Endothelial cell of umbilical vein (primary cell): ENCODE measurements at regions not wholly inside any gene's neighbourhood (a gene's known extent, or its start where the extent isn't known, plus 50 kb on each side); places are given as distances from the start of the nearest gene placed in this dataset.

Experiments
- BruUV-seq: library from RNA; stranded (reverse); fragments of 400-500 nt; replicated peaks from 2 replicates; lab custom pipeline; 2021; lab: Mats Ljungman, UMichigan
- CTCF ChIA-PET: fragments of 300-600, 350-600 bp; sonication (Branson Sonifier 250); formaldehyde crosslinking; loops from one replicate; lab custom pipeline; 2021; ENCODE audit warnings: antibody characterized with exemption, inconsistent platforms; lab: Charles Lee
- POLR2A ChIA-PET: fragments of 300-600, 350-600 bp; sonication (Branson Sonifier 250); formaldehyde crosslinking; loops from one replicate; lab custom pipeline; 2021; ENCODE audit warnings: antibody characterized with exemption, inconsistent platforms; lab: Charles Lee
- DNase-seq: peaks from one replicate; pipeline ENCODE4 v3.0.0-alpha.2; 2011; ENCODE audit warnings: low read depth, low spot score
- FAIRE-seq: peaks from 2 replicates; lab custom pipeline; 2011; peaks lifted over from hg19 to GRCh38; lab: Jason Lieb, UNC
- H2AFZ ChIP-seq: 2 replicates; pipeline ENCODE4 v1.6.0; 2012; ENCODE audit warnings: low read depth, low read length, control low read depth, inconsistent platforms
- H3K27ac ChIP-seq: 2 replicates; pipeline ENCODE4 v1.5.1; 2011; ENCODE audit warnings: low read depth, mild to moderate bottlenecking, control low read depth, low read length, moderate library complexity; ENCODE audit not compliant: insufficient read depth
- H3K27me3 ChIP-seq, 2 experiments: 2 replicates each; pipeline versions ENCODE4 v1.6.0 to v1.6.1; 2011; ENCODE audit warnings: low read length in 2 of 2, mixed read lengths in 1 of 2; ENCODE audit not compliant: control insufficient read depth in 2 of 2, insufficient read depth in 2 of 2
- H3K36me3 ChIP-seq, 2 experiments: 2 replicates in 1 of 2; 3 replicates in 1 of 2; pipeline ENCODE4 v1.5.1; 2011; ENCODE audit warnings: low read length in 2 of 2, mild to moderate bottlenecking in 1 of 2, moderate library complexity in 1 of 2; ENCODE audit not compliant: control insufficient read depth in 2 of 2, insufficient read depth in 2 of 2; ENCODE audit errors: extremely low read depth in 1 of 2
- H3K4me1 ChIP-seq: 3 replicates; pipeline ENCODE4 v1.5.1; 2011; ENCODE audit warnings: mild to moderate bottlenecking, low read length; ENCODE audit not compliant: control insufficient read depth, insufficient read depth; ENCODE audit errors: extremely low read depth
- H3K4me2 ChIP-seq: 2 replicates; pipeline ENCODE4 v1.6.1; 2011; ENCODE audit warnings: low read length, control low read depth, mixed read lengths; ENCODE audit not compliant: insufficient read depth
- H3K4me3 ChIP-seq, 3 experiments: fragments of 200-600 bp in 1 of 3; sonication (generic), shearing (Covaris generic) in 1 of 3; replicated peaks in 1 of 3; 2 replicates each; pipeline ENCODE4 v1.5.1; 2011 to 2016; ENCODE audit warnings: control low read depth in 3 of 3, low read length in 3 of 3, mild to moderate bottlenecking in 2 of 3, inconsistent platforms in 1 of 3, low read depth in 1 of 3, moderate library complexity in 1 of 3; ENCODE audit not compliant: insufficient read depth in 1 of 3
- H3K79me2 ChIP-seq: 2 replicates; pipeline ENCODE4 v1.6.0; 2012; ENCODE audit warnings: low read length, inconsistent platforms; ENCODE audit not compliant: control insufficient read depth, insufficient read depth
- H3K9ac ChIP-seq: replicated peaks from 2 replicates; pipeline ENCODE3; 2011; ENCODE audit warnings: low read length, control low read depth; ENCODE audit not compliant: insufficient read depth; ENCODE audit errors: extremely low read depth
- H3K9me1 ChIP-seq: replicated peaks from 3 replicates; pipeline ENCODE4 v1.6.0; 2011; ENCODE audit warnings: mild to moderate bottlenecking, low read length; ENCODE audit not compliant: control insufficient read depth, insufficient read depth; ENCODE audit errors: extremely low read depth
- H3K9me3 ChIP-seq: replicated peaks from 2 replicates; pipeline ENCODE4 v1.5.1; 2012; ENCODE audit warnings: low read length, inconsistent platforms; ENCODE audit not compliant: control insufficient read depth, insufficient read depth
- H4K20me1 ChIP-seq: replicated peaks from 2 replicates; pipeline ENCODE3; 2011; ENCODE audit warnings: mild to moderate bottlenecking, low read length; ENCODE audit not compliant: control insufficient read depth, insufficient read depth; ENCODE audit errors: extremely low read depth
- EZH2 ChIP-seq: IDR thresholded peaks from 2 replicates; pipeline ENCODE4 v1.6.1; 2012; ENCODE audit warnings: borderline replicate concordance, low read depth, mild to moderate bottlenecking, moderate library complexity, low read length, inconsistent platforms; ENCODE audit not compliant: severe bottlenecking
- FOS ChIP-seq: IDR thresholded peaks from 2 replicates; pipeline ENCODE4 v1.6.1; 2011; ENCODE audit warnings: mild to moderate bottlenecking, low read length, moderate library complexity, borderline replicate concordance; ENCODE audit not compliant: insufficient read depth
- GATA2 ChIP-seq: IDR thresholded peaks from 2 replicates; pipeline ENCODE4 v1.7.0; 2011; ENCODE audit warnings: low read depth, mild to moderate bottlenecking, moderate library complexity, mixed read lengths, low read length; ENCODE audit not compliant: insufficient read length, insufficient read depth
- JUN ChIP-seq: IDR thresholded peaks from 2 replicates; pipeline ENCODE4 v1.6.1; 2011; ENCODE audit warnings: borderline replicate concordance, low read depth; ENCODE audit not compliant: insufficient read length, insufficient read depth
- MYC ChIP-seq: IDR thresholded peaks from one replicate; pipeline ENCODE4 v1.6.1; 2011; ENCODE audit warnings: mild to moderate bottlenecking, low read depth, low read length
- POLR2A ChIP-seq: IDR thresholded peaks from 2 replicates; pipeline ENCODE4 v1.6.1; 2012; ENCODE audit warnings: low read depth, mild to moderate bottlenecking, control low read depth, low read length
- POLR2AphosphoS5 ChIP-seq: IDR thresholded peaks from 2 replicates; pipeline ENCODE4 v1.6.1; 2012; ENCODE audit warnings: low read depth, mild to moderate bottlenecking, control low read depth, low read length, moderate library complexity; ENCODE audit not compliant: insufficient read depth
- dilution Hi-C: fragments of 300-500 bp; cut with MboI; formaldehyde crosslinking; loops from one replicate; pipeline ENCODE4 v1.15.0; 2019; ENCODE audit warnings: low sequenced_read_pairs; ENCODE audit not compliant: extremely low pct_ligation_motif_present
- intact Hi-C: fragments of 100-400 bp; cut with micrococcal nuclease; formaldehyde crosslinking; loops from one replicate; pipeline ENCODE4 v1.10.0; 2022
- TF ChIP-seq, protein P1 (sequence below): IDR thresholded peaks from 2 replicates; pipeline ENCODE4 v1.6.1; 2011; ENCODE audit not compliant: insufficient read depth, insufficient read length
- TF ChIP-seq, protein P2 (sequence below), 2 donors: IDR thresholded peaks; 1 replicate in 1 of 2; 2 replicates in 1 of 2; pipeline ENCODE4 v1.5.1; 2011; ENCODE audit warnings: low read length in 2 of 2, mild to moderate bottlenecking in 2 of 2, moderate library complexity in 2 of 2, control low read depth in 1 of 2, inconsistent platforms in 1 of 2, low read depth in 1 of 2; ENCODE audit not compliant: insufficient read depth in 1 of 2; ENCODE audit errors: extremely low read depth in 1 of 2

DNA sequence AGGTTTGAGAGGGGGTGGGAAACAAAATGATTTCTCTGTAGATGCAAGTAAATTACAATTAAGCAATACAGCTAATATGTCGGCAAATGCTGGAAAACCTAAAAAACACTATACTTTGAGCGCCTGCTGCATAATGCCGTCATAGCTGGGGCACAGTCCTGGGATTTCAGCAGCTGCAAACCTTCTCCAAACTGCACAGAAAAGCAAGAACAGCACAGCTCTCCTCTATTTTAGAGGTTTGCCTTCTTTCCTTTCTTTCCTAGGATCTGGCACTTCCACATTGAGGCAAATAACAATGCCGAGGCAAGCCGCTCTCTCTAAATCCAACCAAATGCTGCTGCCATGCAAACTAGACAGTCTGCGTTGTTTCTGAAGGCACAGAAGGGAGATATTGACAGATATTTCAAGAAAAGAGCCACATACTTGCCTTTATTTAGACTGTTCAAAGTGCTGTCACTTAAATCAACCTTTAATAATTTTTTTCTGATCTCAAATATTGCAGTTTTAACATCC lies 287.1 kb upstream of the G2E3 start:
- no TSS peak for BruUV-seq
- Histone ChIP-seq H3K9ac (no peak overlapping the region), H3K9me3 (no peaks in the 10 kb centered on the region), H3K27me3 (peaks cover 5 to 25% of the 10 kb centered on the region in 2 experiments), H4K20me1 (no peaks in the 10 kb centered on the region), H3K4me3 (no peak overlapping the region), H3K4me2 (no peak overlapping the region), H3K4me1 (peaks cover 12% of the 10 kb centered on the region), H3K9me1 (no peaks in the 10 kb centered on the region), H3K79me2 (no peaks in the 10 kb centered on the region), H2AFZ (no peak overlapping the region), H3K36me3 (no peaks in the 10 kb centered on the region), H3K27ac (no peak overlapping the region)
- ChIA-PET POLR2A (no interaction called here), CTCF (interaction anchor here (1.4 to 5.9 kb wide), 10 partner anchors 12 to 722 kb away, joined by 3 to 140 read pairs (median 29); no protein-coding TSS in a partner anchor)
- FAIRE-seq: no peak
- no peak for DNase-seq
- no peak for TF ChIP-seq FOS
- TF ChIP-seq JUN: no peak
- no peak for TF ChIP-seq POLR2AphosphoS5
- TF ChIP-seq, protein P1, sequence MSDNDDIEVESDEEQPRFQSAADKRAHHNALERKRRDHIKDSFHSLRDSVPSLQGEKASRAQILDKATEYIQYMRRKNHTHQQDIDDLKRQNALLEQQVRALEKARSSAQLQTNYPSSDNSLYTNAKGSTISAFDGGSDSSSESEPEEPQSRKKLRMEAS: no peak
- TF ChIP-seq MYC: no peak
- TF ChIP-seq POLR2A: no peak
- TF ChIP-seq EZH2: no peak
- no peak for TF ChIP-seq GATA2
- TF ChIP-seq, protein P2, sequence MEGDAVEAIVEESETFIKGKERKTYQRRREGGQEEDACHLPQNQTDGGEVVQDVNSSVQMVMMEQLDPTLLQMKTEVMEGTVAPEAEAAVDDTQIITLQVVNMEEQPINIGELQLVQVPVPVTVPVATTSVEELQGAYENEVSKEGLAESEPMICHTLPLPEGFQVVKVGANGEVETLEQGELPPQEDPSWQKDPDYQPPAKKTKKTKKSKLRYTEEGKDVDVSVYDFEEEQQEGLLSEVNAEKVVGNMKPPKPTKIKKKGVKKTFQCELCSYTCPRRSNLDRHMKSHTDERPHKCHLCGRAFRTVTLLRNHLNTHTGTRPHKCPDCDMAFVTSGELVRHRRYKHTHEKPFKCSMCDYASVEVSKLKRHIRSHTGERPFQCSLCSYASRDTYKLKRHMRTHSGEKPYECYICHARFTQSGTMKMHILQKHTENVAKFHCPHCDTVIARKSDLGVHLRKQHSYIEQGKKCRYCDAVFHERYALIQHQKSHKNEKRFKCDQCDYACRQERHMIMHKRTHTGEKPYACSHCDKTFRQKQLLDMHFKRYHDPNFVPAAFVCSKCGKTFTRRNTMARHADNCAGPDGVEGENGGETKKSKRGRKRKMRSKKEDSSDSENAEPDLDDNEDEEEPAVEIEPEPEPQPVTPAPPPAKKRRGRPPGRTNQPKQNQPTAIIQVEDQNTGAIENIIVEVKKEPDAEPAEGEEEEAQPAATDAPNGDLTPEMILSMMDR (IDR thresholded peaks at IDR 0.05; ENCODE audit: extremely low read depth in 1 of 2, insufficient read depth in 1 of 2, low read depth in 1 of 2, low read length in 2 of 2): no peak
- dilution Hi-C loops: no loop called here
- intact Hi-C loops: loop anchor here (2.0 to 5.0 kb wide), 4 partner anchors 265 to 1521 kb away; partner anchors contain the start of gene PRKD1
